ENCODE measurements at regions not wholly inside any gene's neighbourhood (a gene's known extent, or its start where the extent isn't known, plus 50 kb on each side); places are given as distances from the start of the nearest gene placed in this dataset.

DNA sequence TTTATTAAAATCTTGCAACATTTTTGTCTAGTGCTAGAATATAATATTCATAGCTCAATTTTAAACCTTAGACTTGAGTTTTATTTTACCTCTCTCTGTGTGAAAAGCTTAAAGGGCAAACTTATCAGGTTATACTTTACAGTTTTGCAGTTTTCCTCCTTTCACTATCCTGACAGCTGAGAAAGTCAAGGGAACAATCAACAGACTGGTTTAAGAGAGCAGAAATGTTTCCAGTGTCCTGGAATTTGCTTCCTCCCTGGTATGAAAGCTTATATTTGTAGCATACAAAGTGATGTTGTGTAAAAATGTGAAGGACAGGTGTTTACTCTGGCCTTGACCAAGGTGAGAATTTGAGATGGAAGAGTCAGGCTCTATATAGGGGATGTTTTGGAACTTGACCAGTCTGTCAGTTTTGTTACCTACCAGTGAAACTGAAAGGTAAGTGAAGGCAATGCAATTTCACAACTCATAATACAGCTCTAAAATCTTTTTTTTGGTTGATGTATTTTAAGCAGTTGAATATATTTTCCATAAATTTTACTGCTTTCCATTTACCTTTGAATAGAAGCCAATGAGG, 64.6 kb downstream of the FHIP1A start:
- no peaks in the 10 kb centered on the region for H4K20me1 ChIP-seq (ENCODE audit: control insufficient read depth, insufficient read depth)
- RAD21 ChIA-PET (ENCODE audit: unreplicated experiment), result interaction anchor here (1.0 to 1.3 kb wide), 3 partner anchors 10 to 131 kb away, joined by 3 to 4 read pairs (median 3); no protein-coding TSS in a partner anchor
- H3K27me3 ChIP-seq (replicated peaks in 1 of 2; ENCODE audit: control insufficient read depth in 2 of 2, insufficient read depth in 2 of 2, low read length in 1 of 2), result no peaks in the 10 kb centered on the region; a peak in 1 of 4 replicates
- SMC1A ChIA-PET (ENCODE audit: uncharacterized antibody, unreplicated experiment), result interaction anchor here (0.6 to 1.2 kb wide), 5 partner anchors 10 to 160 kb away, joined by 3 to 4 read pairs (median 3); no protein-coding TSS in a partner anchor
- intact Hi-C loops (cut with micrococcal nuclease; ENCODE audit: unreplicated experiment) (no loop called here), in situ Hi-C loops (cut with MboI) (no loop called here)
- no peak overlapping the region for H3K9ac ChIP-seq (ENCODE audit: control insufficient read depth, insufficient read depth, low read length)
- H3K4me1 ChIP-seq (ENCODE audit: control insufficient read depth, insufficient read depth, low read length), result no peaks in the 10 kb centered on the region
- H3K79me2 ChIP-seq (ENCODE audit: control insufficient read depth, insufficient read depth, low read length), result no peaks in the 10 kb centered on the region
- no peaks in the 10 kb centered on the region for H3K9me3 ChIP-seq (replicated peaks; ENCODE audit: control insufficient read depth, insufficient read depth, low read length)
- no peak overlapping the region for H2AFZ ChIP-seq (ENCODE audit: control insufficient read depth, low read depth, low read length)
- TF ChIP-seq NFYB (IDR thresholded peaks at IDR 0.05; ENCODE audit: insufficient read depth, low read depth, low read length) (no peak), ZBED1 (IDR thresholded peaks at IDR 0.05; ENCODE audit: borderline replicate concordance) (no peak), GABPA (IDR thresholded peaks at IDR 0.05; ENCODE audit: low read depth) (no peak), CEBPB (IDR thresholded peaks at IDR 0.05; ENCODE audit: borderline replicate concordance in 1 of 2, low read depth in 2 of 2, low read length in 2 of 2) (no peak), IRF4 (IDR thresholded peaks at IDR 0.05; ENCODE audit: low read depth, low read length) (no peak), EZH2 (IDR thresholded peaks at IDR 0.05; ENCODE audit: borderline replicate concordance, control insufficient read depth, low read depth, low read length) (no peak), RCOR1 (conservative IDR thresholded peaks at IDR 0.05; ENCODE audit: low read depth, low read length) (no peak), ZNF207 (IDR thresholded peaks at IDR 0.05; ENCODE audit: borderline replicate concordance) (no peak), MTA3 (IDR thresholded peaks at IDR 0.05; ENCODE audit: borderline replicate concordance, low read length) (no peak), TCF3 (IDR thresholded peaks at IDR 0.05; ENCODE audit: borderline replicate concordance, insufficient read depth, low read depth, low read length) (no peak), SREBF2 (IDR thresholded peaks at IDR 0.05; ENCODE audit: low read length) (no peak), ZNF384 (IDR thresholded peaks at IDR 0.05; ENCODE audit: borderline replicate concordance, low read depth, low read length) (no peak), SPI1 (IDR thresholded peaks at IDR 0.05; ENCODE audit: borderline replicate concordance, insufficient read depth, low read depth, low read length) (no peak), SUZ12 (IDR thresholded peaks at IDR 0.05; ENCODE audit: unreplicated experiment) (no peak)
- TF ChIP-seq, protein P1, sequence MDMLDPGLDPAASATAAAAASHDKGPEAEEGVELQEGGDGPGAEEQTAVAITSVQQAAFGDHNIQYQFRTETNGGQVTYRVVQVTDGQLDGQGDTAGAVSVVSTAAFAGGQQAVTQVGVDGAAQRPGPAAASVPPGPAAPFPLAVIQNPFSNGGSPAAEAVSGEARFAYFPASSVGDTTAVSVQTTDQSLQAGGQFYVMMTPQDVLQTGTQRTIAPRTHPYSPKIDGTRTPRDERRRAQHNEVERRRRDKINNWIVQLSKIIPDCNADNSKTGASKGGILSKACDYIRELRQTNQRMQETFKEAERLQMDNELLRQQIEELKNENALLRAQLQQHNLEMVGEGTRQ (IDR thresholded peaks at IDR 0.05; ENCODE audit: borderline replicate concordance, low read depth, low read length), result no peak
- TF ChIP-seq, protein P2, sequence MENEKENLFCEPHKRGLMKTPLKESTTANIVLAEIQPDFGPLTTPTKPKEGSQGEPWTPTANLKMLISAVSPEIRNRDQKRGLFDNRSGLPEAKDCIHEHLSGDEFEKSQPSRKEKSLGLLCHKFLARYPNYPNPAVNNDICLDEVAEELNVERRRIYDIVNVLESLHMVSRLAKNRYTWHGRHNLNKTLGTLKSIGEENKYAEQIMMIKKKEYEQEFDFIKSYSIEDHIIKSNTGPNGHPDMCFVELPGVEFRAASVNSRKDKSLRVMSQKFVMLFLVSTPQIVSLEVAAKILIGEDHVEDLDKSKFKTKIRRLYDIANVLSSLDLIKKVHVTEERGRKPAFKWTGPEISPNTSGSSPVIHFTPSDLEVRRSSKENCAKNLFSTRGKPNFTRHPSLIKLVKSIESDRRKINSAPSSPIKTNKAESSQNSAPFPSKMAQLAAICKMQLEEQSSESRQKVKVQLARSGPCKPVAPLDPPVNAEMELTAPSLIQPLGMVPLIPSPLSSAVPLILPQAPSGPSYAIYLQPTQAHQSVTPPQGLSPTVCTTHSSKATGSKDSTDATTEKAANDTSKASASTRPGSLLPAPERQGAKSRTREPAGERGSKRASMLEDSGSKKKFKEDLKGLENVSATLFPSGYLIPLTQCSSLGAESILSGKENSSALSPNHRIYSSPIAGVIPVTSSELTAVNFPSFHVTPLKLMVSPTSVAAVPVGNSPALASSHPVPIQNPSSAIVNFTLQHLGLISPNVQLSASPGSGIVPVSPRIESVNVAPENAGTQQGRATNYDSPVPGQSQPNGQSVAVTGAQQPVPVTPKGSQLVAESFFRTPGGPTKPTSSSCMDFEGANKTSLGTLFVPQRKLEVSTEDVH (IDR thresholded peaks at IDR 0.05; ENCODE audit: low read depth, partially characterized antibody), result no peak
- TF ChIP-seq, protein P3, sequence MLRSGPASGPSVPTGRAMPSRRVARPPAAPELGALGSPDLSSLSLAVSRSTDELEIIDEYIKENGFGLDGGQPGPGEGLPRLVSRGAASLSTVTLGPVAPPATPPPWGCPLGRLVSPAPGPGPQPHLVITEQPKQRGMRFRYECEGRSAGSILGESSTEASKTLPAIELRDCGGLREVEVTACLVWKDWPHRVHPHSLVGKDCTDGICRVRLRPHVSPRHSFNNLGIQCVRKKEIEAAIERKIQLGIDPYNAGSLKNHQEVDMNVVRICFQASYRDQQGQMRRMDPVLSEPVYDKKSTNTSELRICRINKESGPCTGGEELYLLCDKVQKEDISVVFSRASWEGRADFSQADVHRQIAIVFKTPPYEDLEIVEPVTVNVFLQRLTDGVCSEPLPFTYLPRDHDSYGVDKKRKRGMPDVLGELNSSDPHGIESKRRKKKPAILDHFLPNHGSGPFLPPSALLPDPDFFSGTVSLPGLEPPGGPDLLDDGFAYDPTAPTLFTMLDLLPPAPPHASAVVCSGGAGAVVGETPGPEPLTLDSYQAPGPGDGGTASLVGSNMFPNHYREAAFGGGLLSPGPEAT (IDR thresholded peaks at IDR 0.05; ENCODE audit: low read depth), result no peak
- DNase-seq (ENCODE audit: low read depth, low spot score), result no peak
- FAIRE-seq, result no peak
- POLR2A ChIA-PET, result no interaction called here
- H3K27ac ChIP-seq (ENCODE audit: control insufficient read depth, insufficient read depth), result no peak overlapping the region
- H3K36me3 ChIP-seq (ENCODE audit: control insufficient read depth in 2 of 2, insufficient read depth in 2 of 2, low read length in 1 of 2), result no peaks in the 10 kb centered on the region
- no peak overlapping the region for H3K4me2 ChIP-seq (ENCODE audit: control insufficient read depth, insufficient read depth)
- H3K4me3 ChIP-seq, result no peak overlapping the region
- peak; percentile 45; the same call in 2 of the 3 replicates for ATAC-seq
- CTCF ChIA-PET, result interaction anchor here (0.9 to 1.0 kb wide), 2 partner anchors 39 to 70 kb away, joined by 3 to 4 read pairs; no protein-coding TSS in a partner anchor
- BruUV-seq (replicated peaks), result no TSS peak
